ENCODE measurements at regions not wholly inside any gene's neighbourhood (a gene's known extent, or its start where the extent isn't known, plus 50 kb on each side); places are given as distances from the start of the nearest gene placed in this dataset.

GRCh38 chr9:27817747-27818146, 244.5 kb upstream of the C9orf72 start (continued):
- no peak for TF ChIP-seq BMI1 (IDR thresholded peaks at IDR 0.05; ENCODE audit: borderline replicate concordance)
- TF ChIP-seq JUNB (IDR thresholded peaks at IDR 0.05): no peak

GRCh38 chr9:27818348-27818747, 245.1 kb upstream of the C9orf72 start:
- intact Hi-C loops (cut with micrococcal nuclease; ENCODE audit: unreplicated experiment) (no loop called here), in situ Hi-C loops (cut with MboI) (no loop called here)
- Histone ChIP-seq H3K27ac (ENCODE audit: control insufficient read depth, insufficient read depth) (no peak overlapping the region), H3K9me3 (replicated peaks; ENCODE audit: control insufficient read depth, insufficient read depth, low read length) (no peaks in the 10 kb centered on the region), H3K79me2 (ENCODE audit: control insufficient read depth, insufficient read depth, low read length) (no peaks in the 10 kb centered on the region), H4K20me1 (ENCODE audit: control insufficient read depth, insufficient read depth) (no peaks in the 10 kb centered on the region), H3K4me1 (ENCODE audit: control insufficient read depth, insufficient read depth, low read length) (no peaks in the 10 kb centered on the region), H2AFZ (ENCODE audit: control insufficient read depth, low read depth, low read length) (no peak overlapping the region), H3K9ac (ENCODE audit: control insufficient read depth, insufficient read depth, low read length) (no peak overlapping the region), H3K36me3 (ENCODE audit: control insufficient read depth in 2 of 2, insufficient read depth in 2 of 2, low read length in 1 of 2) (no peaks in the 10 kb centered on the region), H3K4me2 (ENCODE audit: control insufficient read depth, insufficient read depth) (no peak overlapping the region), H3K27me3 (replicated peaks in 1 of 2; ENCODE audit: control insufficient read depth in 2 of 2, insufficient read depth in 2 of 2, low read length in 1 of 2) (no peaks in the 10 kb centered on the region), H3K4me3 (no peak overlapping the region)
- 21% methylated on average over 7 of the region's 7 CpGs for WGBS (ENCODE audit: insufficient coverage, insufficient replicate concordance, low lambda C conversion rate, missing lambda C conversion rate)
- no peak for ATAC-seq
- BruUV-seq (replicated peaks): no TSS peak
- no peak for DNase-seq (ENCODE audit: low read depth, low spot score)
- CTCF ChIA-PET: interaction anchor here (0.9 kb wide), 1 partner anchor 11 kb away, joined by 3 read pairs; no protein-coding TSS in a partner anchor
- POLR2A ChIA-PET: no interaction called here
- RAD21 ChIA-PET (ENCODE audit: unreplicated experiment): no interaction called here
- SMC1A ChIA-PET (ENCODE audit: uncharacterized antibody, unreplicated experiment): interaction anchor here (1.1 to 1.4 kb wide), 2 partner anchors 21 to 55 kb away, joined by 3 to 5 read pairs; no protein-coding TSS in a partner anchor
- no peak for TF ChIP-seq BMI1 (IDR thresholded peaks at IDR 0.05; ENCODE audit: borderline replicate concordance)
- no peak for TF ChIP-seq ESRRA (IDR thresholded peaks at IDR 0.05; ENCODE audit: low read length)
- TF ChIP-seq GABPA (IDR thresholded peaks at IDR 0.05; ENCODE audit: low read depth): no peak
- no peak for TF ChIP-seq PKNOX1 (IDR thresholded peaks at IDR 0.05)
- no peak for TF ChIP-seq EED (IDR thresholded peaks at IDR 0.05; ENCODE audit: low read depth)
- TF ChIP-seq YBX1 (IDR thresholded peaks at IDR 0.05): no peak
- TF ChIP-seq HDGF (IDR thresholded peaks at IDR 0.05): no peak
- no peak for TF ChIP-seq MTA3 (IDR thresholded peaks at IDR 0.05; ENCODE audit: borderline replicate concordance, low read length)
- no peak for TF ChIP-seq ATF2 (IDR thresholded peaks at IDR 0.05; ENCODE audit: low read length)
- no peak for TF ChIP-seq BACH1 (IDR thresholded peaks at IDR 0.05; ENCODE audit: borderline replicate concordance)
- no peak for TF ChIP-seq ZNF274 (IDR thresholded peaks at IDR 0.05; ENCODE audit: insufficient read depth, insufficient read length)
- TF ChIP-seq SIX5 (IDR thresholded peaks at IDR 0.05; ENCODE audit: low read depth, low read length, severe bottlenecking): no peak
- no peak for TF ChIP-seq NR2C2 (IDR thresholded peaks at IDR 0.05; ENCODE audit: borderline replicate concordance, control insufficient read depth, insufficient read length, low read depth)
- TF ChIP-seq BCLAF1 (IDR thresholded peaks at IDR 0.05): no peak
- TF ChIP-seq RELA (IDR thresholded peaks at IDR 0.05; ENCODE audit: borderline replicate concordance, partially characterized antibody): no peak
- TF ChIP-seq PML (IDR thresholded peaks at IDR 0.05; ENCODE audit: low read length): no peak
- no peak for FAIRE-seq
